Esophagus muscularis mucosa (tissue), 4 donors: ENCODE measurements at regions not wholly inside any gene's neighbourhood (a gene's known extent, or its start where the extent isn't known, plus 50 kb on each side); places are given as distances from the start of the nearest gene placed in this dataset.
A peak's percentile ranks its signal among the peaks of the same experiment; 100 is the strongest.

Experiments
- DNase-seq: peaks from one replicate; pipeline ENCODE4 v3.0.0-alpha.2; 2017; ENCODE audit errors: extremely low spot score
- H3K27ac ChIP-seq, 4 donors: fragments of 200-600 bp; sonication (generic); replicated peaks in 1 of 4; 1 replicate in 3 of 4; 2 replicates in 1 of 4; pipeline ENCODE4 v1.5.1; 2016 to 2019; ENCODE audit warnings: mild to moderate bottlenecking in 1 of 4
- H3K27me3 ChIP-seq, 4 donors: fragments of 200-600 bp; sonication (generic); one replicate each; pipeline versions ENCODE4 v1.5.1 to v1.6.0; 2016 to 2019
- H3K36me3 ChIP-seq, 4 donors: fragments of 200-600 bp; sonication (generic); one replicate each; pipeline ENCODE4 v1.5.1; 2016 to 2019
- H3K4me1 ChIP-seq, 4 donors: fragments of 200-600 bp; sonication (generic); one replicate each; pipeline ENCODE4 v1.5.1; 2016 to 2019
- H3K4me3 ChIP-seq, 4 donors: fragments of 200-600 bp; sonication (generic); 1 replicate in 2 of 4; 2 replicates in 2 of 4; pipeline ENCODE4 v1.5.1; 2016 to 2019; ENCODE audit warnings: mild to moderate bottlenecking in 4 of 4, moderate library complexity in 1 of 4
- H3K9me3 ChIP-seq, 4 donors: fragments of 200-600 bp; sonication (generic); 1 replicate in 3 of 4; 2 replicates in 1 of 4; pipeline ENCODE4 v1.5.1; 2016 to 2019
- EP300 ChIP-seq: sonication (generic); formaldehyde crosslinking; IDR thresholded peaks from one replicate; pipeline ENCODE4 v1.6.1; 2017; ENCODE audit warnings: antibody characterized with exemption
- POLR2A ChIP-seq: fragments of 450-650 bp; IDR thresholded peaks from one replicate; pipeline ENCODE4 v1.6.1; 2017; ENCODE audit warnings: antibody characterized with exemption, moderate library complexity, mild to moderate bottlenecking, low read depth
- POLR2AphosphoS5 ChIP-seq, 2 donors: sonication (generic); formaldehyde crosslinking; IDR thresholded peaks; one replicate each; pipeline ENCODE4 v1.6.1; 2017; ENCODE audit warnings: antibody characterized with exemption in 2 of 2
- WGBS: methylation state at CpG from one replicate; pipeline ENCODE4 v1.1.5; 2018; 5-methylcytosine and 5-hydroxymethylcytosine counted together
- intact Hi-C: fragments of 100-400 bp; cut with DNase I; formaldehyde crosslinking; loops from one replicate; pipeline ENCODE4 v1.15.1; 2023
- TF ChIP-seq, protein P1 (sequence below), 3 experiments: fragments of 200-600 bp in 2 of 3; fragments of 450-650 bp in 1 of 3; sonication (generic) in 2 of 3; IDR thresholded peaks; one replicate each; pipeline ENCODE4 v1.5.1; 2017 to 2019; ENCODE audit warnings: antibody characterized with exemption in 3 of 3, mild to moderate bottlenecking in 2 of 3, moderate library complexity in 1 of 3

DNA sequence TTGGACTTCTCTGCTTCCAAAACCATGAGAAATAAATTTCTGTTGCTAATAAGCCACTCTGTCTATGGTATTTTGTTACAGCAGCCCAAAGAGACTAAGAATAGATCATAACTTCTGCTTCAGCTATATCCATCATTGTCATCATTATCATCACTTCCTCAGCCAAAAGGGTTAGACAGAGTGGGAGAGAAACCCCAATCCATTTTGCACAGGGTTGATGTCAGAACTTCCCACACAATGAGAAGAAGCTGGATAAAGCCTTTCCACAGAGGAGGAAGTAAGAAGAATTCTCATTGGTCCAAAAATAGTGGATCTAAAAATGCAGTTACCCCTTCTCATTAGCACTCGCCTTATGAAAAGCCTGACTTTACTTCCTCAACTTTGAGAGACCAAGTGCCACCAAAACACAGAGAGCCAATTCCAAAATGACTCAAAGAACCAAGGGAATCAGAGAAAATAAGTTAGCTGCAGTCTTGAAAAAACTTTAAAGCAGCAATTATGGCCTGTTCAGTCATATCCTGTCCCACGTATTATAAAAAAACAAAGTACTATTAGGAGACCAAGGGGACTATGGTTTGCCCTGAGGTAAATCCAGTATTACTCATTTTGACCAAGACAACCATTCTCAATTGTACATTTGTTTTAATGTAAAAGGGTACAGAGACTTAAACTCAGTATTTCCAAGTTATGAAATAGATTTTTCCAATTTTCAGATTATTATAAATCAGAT lies 80.2 kb downstream of the WNT5A start:
- H3K27ac ChIP-seq, result no peak overlapping the region
- no peaks in the 10 kb centered on the region for H3K27me3 ChIP-seq
- peaks cover 0 to 8% (median 3%) of the 10 kb centered on the region in 4 donors for H3K9me3 ChIP-seq
- no peaks in the 10 kb centered on the region for H3K4me1 ChIP-seq
- DNase-seq, result no peak
- H3K36me3 ChIP-seq, result no peaks in the 10 kb centered on the region
- WGBS, result 82% methylated on average over 2 of the region's 2 CpGs
- TF ChIP-seq, protein P1, sequence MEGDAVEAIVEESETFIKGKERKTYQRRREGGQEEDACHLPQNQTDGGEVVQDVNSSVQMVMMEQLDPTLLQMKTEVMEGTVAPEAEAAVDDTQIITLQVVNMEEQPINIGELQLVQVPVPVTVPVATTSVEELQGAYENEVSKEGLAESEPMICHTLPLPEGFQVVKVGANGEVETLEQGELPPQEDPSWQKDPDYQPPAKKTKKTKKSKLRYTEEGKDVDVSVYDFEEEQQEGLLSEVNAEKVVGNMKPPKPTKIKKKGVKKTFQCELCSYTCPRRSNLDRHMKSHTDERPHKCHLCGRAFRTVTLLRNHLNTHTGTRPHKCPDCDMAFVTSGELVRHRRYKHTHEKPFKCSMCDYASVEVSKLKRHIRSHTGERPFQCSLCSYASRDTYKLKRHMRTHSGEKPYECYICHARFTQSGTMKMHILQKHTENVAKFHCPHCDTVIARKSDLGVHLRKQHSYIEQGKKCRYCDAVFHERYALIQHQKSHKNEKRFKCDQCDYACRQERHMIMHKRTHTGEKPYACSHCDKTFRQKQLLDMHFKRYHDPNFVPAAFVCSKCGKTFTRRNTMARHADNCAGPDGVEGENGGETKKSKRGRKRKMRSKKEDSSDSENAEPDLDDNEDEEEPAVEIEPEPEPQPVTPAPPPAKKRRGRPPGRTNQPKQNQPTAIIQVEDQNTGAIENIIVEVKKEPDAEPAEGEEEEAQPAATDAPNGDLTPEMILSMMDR (IDR thresholded peaks at IDR 0.05), result no peak
- TF ChIP-seq POLR2AphosphoS5 (IDR thresholded peaks at IDR 0.05) (no peak), POLR2A (no peak), EP300 (no peak)
- no peak overlapping the region for H3K4me3 ChIP-seq
- intact Hi-C loops, result no loop called here

DNA sequence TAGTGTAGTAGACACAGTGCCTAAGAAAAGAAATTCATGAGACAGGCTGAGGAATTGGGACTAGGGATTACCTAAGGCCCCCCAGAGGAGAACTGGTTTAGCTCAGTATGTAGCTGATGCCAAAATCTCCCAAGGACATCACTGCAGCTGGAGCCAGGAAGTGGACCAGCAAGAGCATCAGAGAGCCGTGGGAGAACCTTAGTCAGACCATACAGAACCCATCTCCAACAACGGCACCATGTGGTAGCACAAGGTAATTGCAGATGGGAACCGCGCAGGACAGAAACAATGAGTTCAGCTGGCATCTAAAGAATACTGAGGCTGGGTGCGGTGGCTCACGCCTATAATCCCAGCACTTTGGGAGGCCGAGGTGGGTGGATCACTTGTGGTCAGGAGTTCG lies 81.7 kb downstream of the WNT5A start:
- Histone ChIP-seq H3K27me3 (no peaks in the 10 kb centered on the region), H3K36me3 (no peaks in the 10 kb centered on the region), H3K4me1 (no peaks in the 10 kb centered on the region), H3K4me3 (no peak overlapping the region), H3K9me3 (peaks cover 0 to 8% (median 3%) of the 10 kb centered on the region in 4 donors), H3K27ac (no peak overlapping the region)
- intact Hi-C loops, result no loop called here
- no peak for DNase-seq
- WGBS, result 56% methylated on average over 6 of the region's 8 CpGs
- TF ChIP-seq POLR2A, result no peak
- TF ChIP-seq, protein P1 (IDR thresholded peaks at IDR 0.05), result peak in 1 of 3 experiments; percentile 33

DNA sequence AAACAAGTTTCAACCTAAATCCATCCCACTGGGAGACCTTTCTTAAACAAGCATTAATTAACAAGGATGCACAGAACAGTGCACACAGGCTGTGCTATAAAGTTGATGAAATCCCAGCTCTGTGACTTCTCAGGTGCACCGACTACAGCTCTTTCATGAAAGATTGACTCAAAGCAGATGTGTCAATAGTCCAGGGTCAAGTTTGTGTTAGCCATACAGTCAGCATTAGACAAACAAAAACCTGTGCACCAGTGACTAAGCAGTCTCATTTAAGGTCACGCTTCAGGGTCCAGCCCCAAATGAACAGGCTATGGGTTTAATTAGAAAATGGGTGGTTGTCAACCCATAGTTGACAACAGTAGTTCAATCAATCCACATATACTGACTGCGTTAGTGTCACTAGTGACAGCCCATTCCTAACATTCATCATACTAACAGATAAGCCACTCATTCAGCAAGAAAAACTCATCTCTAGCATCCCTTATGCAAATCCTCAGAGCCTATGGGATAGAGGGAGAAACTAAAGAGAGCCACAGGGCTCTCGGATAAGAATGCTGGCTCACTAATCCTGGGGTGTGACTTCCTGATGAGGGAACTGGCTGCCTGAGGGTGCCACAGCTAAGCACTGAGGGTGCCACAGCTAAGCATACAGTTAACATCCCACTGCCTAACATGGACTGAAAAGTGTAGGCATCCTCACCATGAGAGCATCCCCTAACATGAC lies 84.1 kb downstream of the WNT5A start:
- Histone ChIP-seq H3K27me3 (no peaks in the 10 kb centered on the region), H3K36me3 (no peaks in the 10 kb centered on the region), H3K4me3 (no peak overlapping the region), H3K27ac (no peak overlapping the region), H3K9me3 (peaks cover 0 to 8% (median 3%) of the 10 kb centered on the region in 4 donors), H3K4me1 (no peaks in the 10 kb centered on the region)
- WGBS, result 80% methylated on average over 4 of the region's 4 CpGs
- DNase-seq, result no peak
- intact Hi-C loops, result no loop called here
- TF ChIP-seq, protein P1 (IDR thresholded peaks at IDR 0.05), result no peak
- no peak for TF ChIP-seq POLR2AphosphoS5 (IDR thresholded peaks at IDR 0.05)

- H3K4me3 ChIP-seq, result no peak overlapping the region
- H3K36me3 ChIP-seq, result no peaks in the 10 kb centered on the region
- no peak for DNase-seq
- no peak overlapping the region for H3K27ac ChIP-seq
- intact Hi-C loops, result no loop called here
- no peaks in the 10 kb centered on the region for H3K27me3 ChIP-seq
- H3K9me3 ChIP-seq, result no peaks in the 10 kb centered on the region
- H3K4me1 ChIP-seq, result no peaks in the 10 kb centered on the region
- TF ChIP-seq POLR2A (no peak), EP300 (no peak), POLR2AphosphoS5 (IDR thresholded peaks at IDR 0.05) (no peak)
- TF ChIP-seq, protein P1 (IDR thresholded peaks at IDR 0.05), result no peak
These were observed 106.5 kb downstream of the WNT5A start for GRCh38 chr3:55380561-55380960.
